Skeletal muscle tissue (tissue), 3 donors: ENCODE measurements at regions not wholly inside any gene's neighbourhood (a gene's known extent, or its start where the extent isn't known, plus 50 kb on each side); places are given as distances from the start of the nearest gene placed in this dataset.

Experiments
- H3K27ac ChIP-seq: one replicate; pipeline ENCODE4 v1.7.0; 2013; ENCODE audit warnings: mild to moderate bottlenecking, low read depth, low read length, inconsistent platforms
- H3K27me3 ChIP-seq, 3 donors: one replicate each; pipeline ENCODE4 v1.7.0; 2013; ENCODE audit warnings: low read length in 3 of 3; ENCODE audit not compliant: control insufficient read depth in 3 of 3, insufficient read depth in 3 of 3
- H3K36me3 ChIP-seq, 3 donors: one replicate each; pipeline ENCODE4 v1.7.0; 2013; ENCODE audit warnings: low read length in 3 of 3; ENCODE audit not compliant: control insufficient read depth in 3 of 3, insufficient read depth in 3 of 3
- H3K4me1 ChIP-seq, 3 donors: one replicate each; pipeline ENCODE4 v1.7.0; 2013; ENCODE audit warnings: low read length in 3 of 3, mild to moderate bottlenecking in 3 of 3; ENCODE audit not compliant: control insufficient read depth in 3 of 3, insufficient read depth in 3 of 3
- H3K4me3 ChIP-seq, 3 donors: one replicate each; pipeline ENCODE4 v1.7.0; 2013; ENCODE audit warnings: low read length in 3 of 3
- H3K9ac ChIP-seq, 3 donors: one replicate each; pipeline ENCODE4 v1.7.0; 2013; ENCODE audit warnings: low read length in 3 of 3, mild to moderate bottlenecking in 3 of 3, moderate library complexity in 2 of 3, low read depth in 1 of 3
- H3K9me3 ChIP-seq, 3 donors: one replicate each; pipeline ENCODE4 v1.7.0; 2013; ENCODE audit warnings: low read length in 3 of 3; ENCODE audit not compliant: control insufficient read depth in 3 of 3
- donor health status: Osteomylitis.

DNA sequence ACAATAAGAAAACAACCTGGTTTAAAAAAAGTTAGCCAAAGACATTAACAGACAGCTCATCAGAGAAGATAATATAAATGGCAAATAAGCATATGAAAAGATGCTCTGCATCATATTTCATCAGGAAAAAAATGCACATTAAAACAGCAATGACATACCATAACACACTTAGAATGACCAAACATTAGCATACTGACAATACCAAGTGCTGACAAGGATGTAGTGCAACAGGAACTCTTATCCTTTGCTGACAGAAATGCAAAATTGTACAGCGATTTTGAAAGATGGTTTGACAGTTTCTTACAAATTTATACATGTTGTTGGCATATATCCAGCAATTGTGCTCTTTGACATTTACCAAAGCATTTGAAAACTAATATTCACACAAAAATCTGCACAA is 573.0 kb downstream of the FSCB start:
- H3K4me3 ChIP-seq = no peak overlapping the region
- H3K9ac ChIP-seq = no peak overlapping the region
- H3K9me3 ChIP-seq = peaks cover 0 to 2% (median 0%) of the 10 kb centered on the region in 3 donors
- H3K27me3 ChIP-seq = no peaks in the 10 kb centered on the region
- no peaks in the 10 kb centered on the region for H3K4me1 ChIP-seq
- H3K27ac ChIP-seq = no peak overlapping the region
- no peaks in the 10 kb centered on the region for H3K36me3 ChIP-seq

DNA sequence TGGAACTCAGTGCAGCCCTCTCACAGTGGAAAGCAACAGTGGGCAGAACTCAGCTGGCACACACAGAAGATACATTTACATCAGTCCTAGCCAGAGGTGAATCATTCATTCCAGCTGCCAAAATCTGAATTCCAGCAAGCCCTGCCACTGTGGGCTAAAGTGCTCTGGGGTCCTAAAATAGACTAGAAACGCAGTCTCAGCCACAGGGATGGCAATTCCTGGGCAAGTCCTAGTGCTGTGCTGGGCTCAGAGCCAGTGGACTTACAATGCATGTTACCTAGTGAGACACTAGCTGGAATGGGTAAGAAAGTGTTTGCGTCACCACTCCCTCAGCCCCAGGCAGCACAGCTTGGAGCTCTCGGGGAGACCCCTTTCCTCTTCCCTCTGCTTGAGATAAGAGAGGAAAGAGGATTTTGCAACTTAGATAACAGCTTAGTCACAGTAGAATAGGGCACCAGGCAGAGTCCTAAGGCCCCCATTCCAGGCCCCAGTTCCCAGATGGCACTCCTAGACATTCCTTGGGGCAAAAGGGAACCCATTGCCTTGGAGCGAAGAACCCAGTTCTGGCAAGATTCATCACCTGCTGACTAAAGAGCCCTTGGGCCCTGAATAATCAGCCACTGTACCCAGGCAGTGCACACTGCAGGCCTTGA is 592.9 kb downstream of the FSCB start:
- Histone ChIP-seq H3K9me3 (no peaks in the 10 kb centered on the region), H3K36me3 (no peaks in the 10 kb centered on the region), H3K27me3 (no peaks in the 10 kb centered on the region), H3K4me1 (no peaks in the 10 kb centered on the region), H3K9ac (no peak overlapping the region), H3K27ac (no peak overlapping the region), H3K4me3 (no peak overlapping the region)

DNA sequence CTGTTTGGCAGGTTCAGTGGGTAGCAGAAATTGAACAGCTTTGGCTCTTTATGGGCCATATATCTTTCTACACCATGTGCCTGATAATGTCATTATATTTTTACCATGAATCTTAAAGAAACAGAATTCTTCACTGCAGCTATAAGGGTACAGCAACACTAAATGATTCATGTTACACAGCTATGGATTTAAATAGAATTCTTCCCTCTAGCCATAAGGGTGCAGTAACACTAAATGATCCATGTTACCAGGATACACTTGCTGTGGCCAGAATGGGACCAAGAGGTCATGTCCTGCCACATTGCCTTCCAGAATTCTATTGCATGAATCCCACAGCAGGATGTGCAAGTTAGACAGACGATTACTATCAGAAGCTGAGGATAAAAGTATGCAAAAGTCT is 603.9 kb downstream of the FSCB start:
- H3K27ac ChIP-seq = no peak overlapping the region
- no peaks in the 10 kb centered on the region for H3K9me3 ChIP-seq
- no peak overlapping the region for H3K9ac ChIP-seq
- H3K4me1 ChIP-seq = no peaks in the 10 kb centered on the region
- no peaks in the 10 kb centered on the region for H3K27me3 ChIP-seq
- no peak overlapping the region for H3K4me3 ChIP-seq
- H3K36me3 ChIP-seq = no peaks in the 10 kb centered on the region

DNA sequence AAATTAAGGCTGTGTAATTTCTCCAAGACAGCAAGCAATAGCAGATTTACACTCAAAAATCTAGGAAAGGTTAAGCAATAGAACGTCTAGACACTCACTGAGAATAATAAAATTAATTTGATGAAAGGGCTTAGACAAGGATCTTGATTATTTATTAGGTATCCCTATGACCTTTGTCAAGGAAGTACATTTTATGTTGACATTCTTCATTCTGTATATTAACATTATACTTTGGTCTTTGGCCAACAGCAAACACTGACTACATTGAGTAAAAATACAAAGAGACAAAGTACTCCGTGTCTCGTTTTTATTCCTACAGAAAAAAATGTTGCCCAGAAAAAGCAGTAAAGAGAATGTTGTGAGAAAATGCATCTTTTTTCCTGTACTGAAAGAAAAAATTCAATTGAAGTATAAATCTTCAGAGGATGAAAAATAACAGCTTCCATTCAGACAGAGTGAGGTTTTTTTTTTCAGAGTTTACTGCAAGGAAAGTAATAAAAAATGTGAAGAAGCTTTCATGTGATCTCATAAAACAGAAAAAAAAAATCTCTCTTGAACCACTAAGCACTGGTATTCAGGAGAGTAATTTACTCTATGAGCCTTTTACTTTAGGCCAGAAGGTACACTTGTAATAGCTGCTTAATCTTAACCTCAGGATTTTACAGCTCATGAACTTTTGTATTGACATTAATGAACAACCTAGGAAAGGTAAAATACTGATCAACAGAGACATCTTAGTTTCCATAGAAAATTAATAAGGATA is 605.0 kb downstream of the FSCB start:
- Histone ChIP-seq H3K9ac (no peak overlapping the region), H3K36me3 (no peaks in the 10 kb centered on the region), H3K27ac (no peak overlapping the region), H3K27me3 (no peaks in the 10 kb centered on the region), H3K9me3 (no peaks in the 10 kb centered on the region), H3K4me1 (no peaks in the 10 kb centered on the region), H3K4me3 (no peak overlapping the region)

DNA sequence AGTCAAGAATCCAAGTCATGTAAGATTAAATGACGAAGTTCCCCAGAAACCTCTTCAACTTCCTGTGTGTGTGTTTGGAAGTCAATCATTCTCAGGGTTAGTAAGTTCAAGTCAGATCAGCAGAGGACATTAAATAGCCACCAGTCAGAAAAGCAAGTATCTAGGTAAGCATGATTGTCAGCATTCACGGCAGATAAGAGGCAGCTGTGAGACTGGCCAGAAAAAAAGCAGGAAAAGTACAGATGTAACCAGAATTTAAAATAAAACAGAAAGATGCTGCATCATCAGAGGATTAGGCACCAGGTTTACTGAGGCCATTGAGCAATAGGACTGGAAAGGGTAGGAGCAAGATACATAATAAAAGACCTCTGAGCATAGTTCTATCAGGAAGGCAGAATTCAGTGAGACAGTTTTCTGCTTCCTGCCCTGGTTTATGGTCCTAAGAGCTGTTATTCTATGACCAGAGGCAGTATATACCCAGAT is 606.9 kb downstream of the FSCB start:
- no peaks in the 10 kb centered on the region for H3K27me3 ChIP-seq
- no peaks in the 10 kb centered on the region for H3K36me3 ChIP-seq
- no peak overlapping the region for H3K9ac ChIP-seq
- H3K9me3 ChIP-seq = no peaks in the 10 kb centered on the region
- no peak overlapping the region for H3K27ac ChIP-seq
- no peaks in the 10 kb centered on the region for H3K4me1 ChIP-seq
- H3K4me3 ChIP-seq = no peak overlapping the region

DNA sequence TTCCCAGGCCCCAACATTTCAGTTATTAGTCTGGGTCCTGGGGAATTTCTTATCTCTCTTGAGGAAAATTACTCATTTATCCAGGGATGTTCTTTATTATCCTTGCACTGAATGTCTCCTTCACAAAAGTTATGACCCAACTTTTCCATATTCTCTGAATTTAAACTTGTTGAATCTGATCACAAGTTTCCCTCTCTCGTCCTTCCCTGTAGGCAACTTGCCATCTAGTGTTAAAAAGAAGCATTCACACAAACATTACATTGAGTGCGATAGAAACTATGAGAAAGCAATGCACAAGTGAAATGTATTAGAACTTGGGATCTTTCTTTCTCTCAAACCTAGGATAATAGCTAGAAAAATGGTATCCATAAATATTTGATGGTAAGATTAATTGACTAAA is 608.4 kb downstream of the FSCB start:
- no peaks in the 10 kb centered on the region for H3K27me3 ChIP-seq
- no peak overlapping the region for H3K9ac ChIP-seq
- no peaks in the 10 kb centered on the region for H3K9me3 ChIP-seq
- H3K27ac ChIP-seq = no peak overlapping the region
- no peaks in the 10 kb centered on the region for H3K4me1 ChIP-seq
- no peak overlapping the region for H3K4me3 ChIP-seq
- H3K36me3 ChIP-seq = no peaks in the 10 kb centered on the region

DNA sequence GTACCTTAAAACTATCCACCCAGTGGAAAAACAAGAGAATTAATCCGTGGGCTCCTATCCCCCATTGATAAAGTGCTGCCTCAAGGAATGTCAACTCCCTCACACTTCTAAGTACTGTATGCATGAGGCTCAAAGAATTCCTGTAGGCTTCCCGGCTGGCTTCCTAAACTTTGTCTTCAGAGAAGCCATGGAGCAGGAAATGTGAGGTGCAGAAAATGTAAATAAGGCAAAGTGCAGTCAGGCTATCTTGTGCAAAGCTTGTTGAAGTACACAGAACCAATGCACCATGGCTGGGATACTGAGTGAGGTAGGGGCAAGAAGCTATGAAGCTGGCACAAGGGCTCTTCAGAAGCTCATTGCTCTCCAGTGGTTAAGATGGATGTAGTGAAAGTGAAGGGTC is 611.0 kb downstream of the FSCB start:
- Histone ChIP-seq H3K9ac (no peak overlapping the region), H3K4me1 (no peaks in the 10 kb centered on the region), H3K36me3 (no peaks in the 10 kb centered on the region), H3K4me3 (no peak overlapping the region), H3K9me3 (no peaks in the 10 kb centered on the region), H3K27ac (no peak overlapping the region), H3K27me3 (no peaks in the 10 kb centered on the region)

DNA sequence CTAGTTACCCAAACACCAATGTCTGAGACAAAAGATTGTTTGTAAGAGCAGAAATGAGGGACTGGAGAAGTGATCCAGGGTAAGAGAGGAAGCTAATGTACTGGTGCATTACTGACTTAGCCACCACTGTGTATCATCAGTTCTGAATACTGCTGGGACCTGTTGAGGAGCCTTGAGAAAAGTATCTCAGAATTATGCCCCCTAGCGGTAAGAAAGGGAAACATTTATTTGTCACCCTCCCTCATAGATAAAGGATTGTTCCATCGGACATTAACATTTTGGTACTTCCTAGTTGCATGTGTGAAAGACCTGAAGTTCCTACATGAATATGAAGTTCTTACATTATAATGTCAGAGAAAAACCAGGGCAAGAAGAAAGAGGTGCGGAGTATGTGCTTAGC is 612.5 kb downstream of the FSCB start:
- Histone ChIP-seq H3K4me1 (no peaks in the 10 kb centered on the region), H3K9me3 (no peaks in the 10 kb centered on the region), H3K4me3 (no peak overlapping the region), H3K27me3 (no peaks in the 10 kb centered on the region), H3K27ac (no peak overlapping the region), H3K36me3 (no peaks in the 10 kb centered on the region), H3K9ac (no peak overlapping the region)

DNA sequence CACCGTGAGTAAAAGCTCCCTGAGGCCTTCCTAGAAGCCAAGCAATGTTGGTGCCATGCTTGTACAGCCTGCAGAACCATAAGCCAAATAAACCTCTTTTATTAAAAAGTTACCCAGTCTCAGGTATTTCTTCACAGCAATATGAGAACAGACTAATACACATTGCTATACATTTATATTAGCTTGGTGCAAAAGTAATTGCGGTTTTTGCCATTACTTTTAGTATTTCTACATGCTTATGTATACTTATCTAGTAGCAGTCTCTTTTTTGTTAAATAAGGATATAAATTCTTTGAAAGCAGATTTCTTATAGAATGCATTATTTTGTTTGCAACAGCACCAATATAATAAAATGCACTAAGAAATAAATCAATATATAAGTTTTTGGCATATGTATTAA is 619.6 kb downstream of the FSCB start:
- H3K4me3 ChIP-seq = no peak overlapping the region
- H3K9me3 ChIP-seq = no peaks in the 10 kb centered on the region
- no peak overlapping the region for H3K27ac ChIP-seq
- no peaks in the 10 kb centered on the region for H3K27me3 ChIP-seq
- no peaks in the 10 kb centered on the region for H3K4me1 ChIP-seq
- no peak overlapping the region for H3K9ac ChIP-seq
- H3K36me3 ChIP-seq = no peaks in the 10 kb centered on the region

DNA sequence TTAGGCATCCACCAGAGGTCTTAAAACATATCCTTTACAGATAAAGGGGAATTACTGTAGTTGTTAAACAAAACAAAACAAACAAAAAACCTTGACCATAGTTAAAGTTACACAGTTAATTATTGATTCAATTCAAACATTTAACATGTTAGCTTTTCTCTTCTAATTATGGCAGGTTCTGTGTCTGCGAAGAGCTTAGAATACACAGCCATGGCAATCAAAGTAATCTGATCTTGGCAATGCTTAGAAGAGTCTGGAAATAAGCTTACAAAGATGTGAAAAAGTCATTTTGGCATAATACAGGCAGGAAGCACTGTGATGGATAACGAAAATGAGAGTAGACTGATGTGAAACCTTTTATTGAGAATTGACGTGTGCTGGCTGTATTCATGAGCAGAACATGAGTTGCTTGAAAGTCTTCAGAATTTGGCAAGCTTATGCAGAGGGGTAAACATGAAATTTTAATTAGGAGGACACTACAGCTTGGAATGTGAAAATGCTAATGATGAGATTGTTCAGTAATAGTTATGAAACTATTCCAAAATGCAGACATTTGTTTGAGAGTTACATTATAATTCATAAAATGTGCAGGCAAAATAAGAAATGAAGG is 629.6 kb downstream of the FSCB start:
- Histone ChIP-seq H3K27me3 (no peaks in the 10 kb centered on the region), H3K36me3 (no peaks in the 10 kb centered on the region)

More for the DNA sequence above, 629.6 kb downstream of the FSCB start:
- no peak overlapping the region for H3K27ac ChIP-seq
- no peaks in the 10 kb centered on the region for H3K4me1 ChIP-seq
- H3K9ac ChIP-seq = no peak overlapping the region
- H3K4me3 ChIP-seq = no peak overlapping the region
- no peaks in the 10 kb centered on the region for H3K9me3 ChIP-seq
